Mesodermal cell (in vitro differentiated cells): ENCODE measurements at regions not wholly inside any gene's neighbourhood (a gene's known extent, or its start where the extent isn't known, plus 50 kb on each side); places are given as distances from the start of the nearest gene placed in this dataset.

Source experiments
- H3K27ac ChIP-seq: 2 replicates; pipeline ENCODE4 v1.7.0; 2013; ENCODE audit warnings: mild to moderate bottlenecking, low read depth, low read length, moderate library complexity; ENCODE audit not compliant: severe bottlenecking
- H3K36me3 ChIP-seq: 2 replicates; pipeline ENCODE4 v1.7.1; 2013; ENCODE audit warnings: mild to moderate bottlenecking, low read length, moderate library complexity; ENCODE audit not compliant: control insufficient read depth, insufficient read depth
- H3K4me1 ChIP-seq: one replicate; pipeline ENCODE4 v1.7.1; 2013; ENCODE audit warnings: mild to moderate bottlenecking, low read length; ENCODE audit not compliant: insufficient read depth, control insufficient read depth, poor library complexity, severe bottlenecking
- H3K4me3 ChIP-seq: 2 replicates; pipeline ENCODE4 v1.7.0; 2013; ENCODE audit warnings: low read length, control low read depth, mild to moderate bottlenecking; ENCODE audit not compliant: insufficient read depth, poor library complexity, severe bottlenecking; ENCODE audit errors: extremely low read depth
- H3K9me3 ChIP-seq: 2 replicates; pipeline ENCODE4 v1.7.1; 2013; ENCODE audit warnings: mild to moderate bottlenecking, low read length, moderate library complexity; ENCODE audit not compliant: control insufficient read depth
- WGBS, 2 experiments: methylation state at CpG; one replicate each; pipeline ENCODE4 v1.1.5; 2013; ENCODE audit warnings: missing lambda C conversion rate in 2 of 2; ENCODE audit not compliant: insufficient coverage in 2 of 2; 5-methylcytosine and 5-hydroxymethylcytosine counted together

DNA sequence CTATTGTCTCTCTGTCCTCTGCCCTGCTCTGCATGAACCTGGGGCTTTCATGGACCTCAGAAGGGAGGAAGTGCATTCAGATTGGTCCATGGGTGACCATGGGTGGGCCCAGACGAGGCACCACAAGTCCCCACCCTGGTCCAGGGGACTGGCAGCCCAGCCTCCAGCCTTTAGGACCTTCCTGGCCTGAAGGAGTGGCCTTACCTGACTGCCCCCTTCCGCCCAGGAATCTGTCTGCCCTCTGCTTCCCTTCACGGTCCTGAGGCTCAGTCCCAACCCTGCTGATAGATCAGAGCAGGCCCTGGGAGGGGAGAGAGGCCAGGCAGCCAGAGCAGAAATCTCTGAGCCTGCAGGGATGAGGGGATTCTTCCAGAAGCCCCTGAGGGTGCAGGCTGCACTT is 455.4 kb downstream of the PCDH18 start:
- Histone ChIP-seq H3K27ac (no peak overlapping the region), H3K4me1 (no peaks in the 10 kb centered on the region), H3K4me3 (no peak overlapping the region), H3K36me3 (no peaks in the 10 kb centered on the region), H3K9me3 (peaks cover 9% of the 10 kb centered on the region)
- WGBS, 2 experiments: 83 to 84% methylated on average over 1 to 3 of the region's 3 CpGs

GRCh38 chr4:137075586-137075985 is 456.7 kb downstream of the PCDH18 start:
- 89 to 92% methylated on average over 4 of the region's 4 CpGs for WGBS, 2 experiments
- no peak overlapping the region for H3K27ac ChIP-seq

GRCh38 chr4:137070614-137071013 is 461.7 kb downstream of the PCDH18 start:
- WGBS, 2 experiments: 60 to 75% methylated on average over 1 of the region's 2 CpGs
- H3K9me3 ChIP-seq: peaks cover 1% of the 10 kb centered on the region
- no peak overlapping the region for H3K4me3 ChIP-seq
- no peaks in the 10 kb centered on the region for H3K36me3 ChIP-seq
- no peaks in the 10 kb centered on the region for H3K4me1 ChIP-seq
- H3K27ac ChIP-seq: no peak overlapping the region

More at GRCh38 chr4:137075586-137075985, 456.7 kb downstream of the PCDH18 start:
- no peaks in the 10 kb centered on the region for H3K4me1 ChIP-seq
- peaks cover 9% of the 10 kb centered on the region for H3K9me3 ChIP-seq
- H3K4me3 ChIP-seq: no peak overlapping the region
- H3K36me3 ChIP-seq: no peaks in the 10 kb centered on the region

GRCh38 chr4:137069473-137069872 is 462.8 kb downstream of the PCDH18 start:
- Histone ChIP-seq H3K36me3 (no peaks in the 10 kb centered on the region), H3K27ac (no peak overlapping the region), H3K4me3 (no peak overlapping the region), H3K4me1 (peaks cover 7% of the 10 kb centered on the region), H3K9me3 (no peaks in the 10 kb centered on the region)
- WGBS, 2 experiments: 100% methylated on average over 1 of the region's 2 CpGs; no CpG with 5 or more reads in 1 of the 2 experiments

GRCh38 chr4:137067735-137068134 is 464.6 kb downstream of the PCDH18 start:
- H3K9me3 ChIP-seq: no peaks in the 10 kb centered on the region
- H3K27ac ChIP-seq: no peak overlapping the region
- WGBS, 2 experiments: 100% methylated on average over 1 of the region's 1 CpG; no CpG with 5 or more reads in 1 of the 2 experiments
- no peaks in the 10 kb centered on the region for H3K36me3 ChIP-seq
- peaks cover 7% of the 10 kb centered on the region for H3K4me1 ChIP-seq
- no peak overlapping the region for H3K4me3 ChIP-seq

DNA sequence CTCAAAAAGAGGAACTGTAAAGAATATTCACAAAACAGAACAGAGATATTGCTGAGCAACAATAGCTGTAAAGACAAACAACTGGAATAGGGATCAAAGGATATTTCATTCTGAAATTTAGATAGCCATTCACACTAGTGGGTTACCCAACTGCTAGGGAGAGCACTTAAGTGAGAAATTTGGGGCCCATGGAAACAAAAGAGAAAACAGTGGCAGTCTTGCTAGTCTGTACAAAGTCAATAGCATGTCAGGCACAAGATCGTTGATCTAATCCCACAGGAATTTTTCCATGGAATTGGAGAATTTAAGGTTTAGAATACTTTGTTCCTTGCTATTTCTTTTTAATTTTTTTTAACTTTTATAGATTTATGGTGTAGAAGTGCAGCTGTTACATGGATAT is 467.0 kb downstream of the PCDH18 start:
- Histone ChIP-seq H3K4me3 (no peak overlapping the region), H3K36me3 (no peaks in the 10 kb centered on the region), H3K27ac (peak overlapping the region; percentile 77), H3K9me3 (no peaks in the 10 kb centered on the region), H3K4me1 (peaks cover 7% of the 10 kb centered on the region)
- WGBS, 2 experiments: 83 to 86% methylated on average over 1 of the region's 1 CpG

- H3K9me3 ChIP-seq: no peaks in the 10 kb centered on the region
- H3K4me1 ChIP-seq: peaks cover 7% of the 10 kb centered on the region
- H3K36me3 ChIP-seq: no peaks in the 10 kb centered on the region
- H3K4me3 ChIP-seq: no peak overlapping the region
- WGBS, 2 experiments: no CpG with 5 or more reads among the region's 2 CpGs
- H3K27ac ChIP-seq: no peak overlapping the region
Measured at GRCh38 chr4:137063961-137064360, 468.3 kb downstream of the PCDH18 start.

- Histone ChIP-seq H3K36me3 (no peaks in the 10 kb centered on the region), H3K4me1 (no peaks in the 10 kb centered on the region), H3K4me3 (no peak overlapping the region), H3K9me3 (no peaks in the 10 kb centered on the region), H3K27ac (no peak overlapping the region)
- no CpG with 5 or more reads among the region's 2 CpGs for WGBS, 2 experiments
Measured at GRCh38 chr4:137043184-137043583, 489.1 kb downstream of the PCDH18 start.

DNA sequence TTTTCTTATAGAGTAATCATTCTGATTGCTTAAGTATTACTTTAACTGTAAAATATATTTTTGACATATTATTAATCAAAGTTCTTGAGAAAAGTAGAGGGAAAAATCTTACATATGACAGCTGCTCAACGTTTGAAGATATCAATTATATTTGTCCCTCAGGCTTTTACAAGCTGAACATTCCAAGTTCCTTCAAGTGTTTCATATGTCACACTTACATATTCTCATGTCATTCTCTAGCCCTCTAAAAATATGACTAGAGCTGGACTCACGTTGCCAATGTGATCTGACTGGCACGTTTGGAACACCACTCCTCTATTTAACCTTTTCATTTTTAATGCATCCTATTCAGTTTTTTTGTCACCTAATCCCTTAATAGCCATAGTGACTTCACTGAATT is 492.9 kb downstream of the PCDH18 start:
- H3K27ac ChIP-seq: no peak overlapping the region
- H3K4me3 ChIP-seq: no peak overlapping the region
- 64 to 80% methylated on average over 2 to 3 of the region's 3 CpGs for WGBS, 2 experiments
- no peaks in the 10 kb centered on the region for H3K9me3 ChIP-seq
- no peaks in the 10 kb centered on the region for H3K4me1 ChIP-seq
- no peaks in the 10 kb centered on the region for H3K36me3 ChIP-seq

- H3K4me1 ChIP-seq: no peaks in the 10 kb centered on the region
- H3K36me3 ChIP-seq: no peaks in the 10 kb centered on the region
- no peaks in the 10 kb centered on the region for H3K9me3 ChIP-seq
- no peak overlapping the region for H3K4me3 ChIP-seq
- H3K27ac ChIP-seq: no peak overlapping the region
Measured at GRCh38 chr4:137032222-137032621, 500.1 kb downstream of the PCDH18 start.

DNA sequence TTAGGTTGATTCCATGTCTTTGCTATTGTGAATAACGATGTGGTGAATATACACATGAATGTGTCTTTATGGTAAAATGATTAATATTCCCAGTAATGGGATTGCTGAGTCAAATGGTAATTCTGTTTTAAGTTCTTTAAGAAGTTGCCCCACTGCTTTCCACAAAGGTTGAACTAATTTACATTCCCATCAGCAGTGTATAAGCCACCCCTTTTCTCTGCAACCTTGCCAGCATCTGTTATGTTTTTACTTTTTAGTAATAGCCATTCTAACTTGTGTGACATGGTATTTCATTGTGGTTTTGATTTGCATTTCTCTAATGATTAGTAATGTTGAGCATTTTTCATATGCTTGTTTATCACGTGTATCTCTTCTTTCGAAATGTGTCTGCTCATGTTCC is 503.3 kb downstream of the PCDH18 start:
- no peak overlapping the region for H3K27ac ChIP-seq
- no peaks in the 10 kb centered on the region for H3K36me3 ChIP-seq
- no peaks in the 10 kb centered on the region for H3K9me3 ChIP-seq
- no peaks in the 10 kb centered on the region for H3K4me1 ChIP-seq
- no peak overlapping the region for H3K4me3 ChIP-seq
- WGBS, 2 experiments: 80 to 100% methylated on average over 1 of the region's 3 CpGs
